GM12864 (cell line): ENCODE measurements at regions not wholly inside any gene's neighbourhood (a gene's known extent, or its start where the extent isn't known, plus 50 kb on each side); places are given as distances from the start of the nearest gene placed in this dataset.

Source experiments
- DNase-seq: peaks from one replicate; pipeline ENCODE4 v3.0.0-alpha.2; 2011; ENCODE audit warnings: low read depth
- H3K4me3 ChIP-seq: 2 replicates; pipeline ENCODE4 v1.5.1; 2011; ENCODE audit warnings: mild to moderate bottlenecking, low read depth, low read length, control low read depth
- CTCF ChIP-seq: IDR thresholded peaks from 2 replicates; pipeline ENCODE4 v1.5.1; 2011; ENCODE audit warnings: low read depth, mild to moderate bottlenecking, moderate library complexity, low read length, control low read depth, inconsistent platforms; ENCODE audit errors: missing control alignments

DNA sequence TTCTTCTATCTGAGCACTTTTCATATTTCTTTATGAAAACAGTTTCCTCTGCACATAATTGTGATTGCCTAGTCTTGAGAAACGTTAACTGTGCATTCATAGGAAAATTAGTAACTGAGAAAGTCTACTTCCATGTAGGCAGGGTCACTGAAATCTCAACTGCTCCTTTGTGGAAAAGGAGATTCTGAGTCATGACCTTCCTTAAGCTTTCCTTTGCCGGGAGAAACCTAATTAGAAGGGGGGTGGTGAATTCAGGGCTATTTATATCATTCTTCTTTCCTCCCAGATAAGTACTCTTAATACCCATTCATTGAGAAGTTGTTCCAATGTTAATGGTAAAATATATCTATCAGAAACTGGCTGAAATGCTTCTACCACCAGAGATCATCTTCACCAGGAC lies 751.0 kb upstream of the TMEM132C start:
- H3K4me3 ChIP-seq: no peak overlapping the region
- TF ChIP-seq CTCF: no peak
- DNase-seq: no peak

DNA sequence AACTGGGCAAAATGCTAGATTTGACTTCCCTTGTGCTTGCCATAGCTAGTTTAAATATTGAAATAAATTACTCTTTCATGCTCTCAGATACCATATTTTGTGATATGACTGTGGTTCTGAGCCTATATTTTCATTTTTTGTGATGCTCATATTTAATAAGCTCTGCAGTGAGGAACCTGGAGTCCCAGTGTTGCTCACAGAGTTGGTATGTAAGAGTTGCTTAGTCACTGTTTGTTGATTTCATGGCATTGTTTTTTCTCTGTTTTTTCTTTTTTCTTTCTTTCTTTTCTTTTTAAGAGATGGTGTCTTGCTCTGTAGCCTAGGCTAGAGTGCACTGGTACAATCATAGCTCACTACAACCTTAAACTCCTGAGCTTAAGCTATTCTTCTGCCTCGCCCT lies 750.5 kb upstream of the TMEM132C start:
- no peak overlapping the region for H3K4me3 ChIP-seq
- TF ChIP-seq CTCF: no peak
- DNase-seq: no peak

DNA sequence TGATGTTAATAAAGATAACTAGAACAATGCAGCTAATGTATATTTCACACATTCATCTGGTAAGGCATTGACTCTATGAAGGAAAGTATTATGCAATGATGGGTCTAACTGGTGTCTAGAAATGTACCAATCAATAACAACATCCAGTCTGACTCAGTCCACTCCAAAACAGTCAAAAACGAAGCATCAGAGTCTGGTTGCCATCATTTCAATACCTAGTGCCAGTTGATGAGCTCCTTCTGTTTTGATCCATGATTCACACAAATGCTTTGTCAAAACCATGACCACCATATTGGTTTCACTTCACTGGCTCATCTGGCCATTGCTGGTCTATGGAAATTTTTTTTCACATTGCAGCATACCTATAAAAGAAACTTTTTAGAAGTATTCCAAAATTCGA lies 747.2 kb upstream of the TMEM132C start:
- no peak for TF ChIP-seq CTCF
- no peak overlapping the region for H3K4me3 ChIP-seq
- DNase-seq: no peak

DNA sequence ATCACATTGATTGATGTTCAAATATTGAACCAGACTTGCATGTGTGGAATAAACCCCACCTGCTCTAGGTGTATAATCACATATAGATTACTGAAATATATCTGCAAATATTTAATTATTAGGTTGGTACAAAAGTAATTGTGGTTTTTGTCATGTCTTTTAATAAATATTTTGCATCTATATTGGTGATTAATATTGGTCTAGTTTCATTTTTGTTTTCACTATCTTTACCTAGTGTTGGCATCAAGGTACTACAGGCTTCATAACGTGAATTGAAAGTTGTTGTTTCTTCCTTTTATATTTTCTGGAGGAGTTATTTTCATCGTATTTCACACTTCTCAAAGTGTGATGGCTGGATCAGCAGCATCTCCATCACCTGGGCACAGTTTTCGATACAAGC lies 740.0 kb upstream of the TMEM132C start:
- no peak for DNase-seq
- no peak for TF ChIP-seq CTCF
- no peak overlapping the region for H3K4me3 ChIP-seq

DNA sequence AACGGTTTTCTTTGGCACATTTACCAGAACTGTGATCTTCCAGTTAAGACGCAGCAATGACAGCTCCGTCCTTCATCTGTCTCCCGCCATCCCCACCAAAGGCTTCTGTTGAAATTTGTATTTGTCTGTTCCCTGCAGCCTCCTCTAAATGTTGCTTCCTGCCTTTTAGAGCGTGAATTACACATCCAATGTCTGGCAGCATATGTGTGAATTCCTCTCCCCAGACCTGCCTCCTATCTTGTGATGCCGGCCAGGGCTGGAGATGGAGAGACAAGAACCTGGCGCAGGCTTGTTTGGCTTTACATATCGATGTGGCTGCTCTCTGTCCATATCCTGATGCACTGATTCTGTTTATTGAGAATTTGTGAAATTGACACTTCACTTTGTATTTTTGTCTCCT lies 738.4 kb upstream of the TMEM132C start:
- no peak overlapping the region for H3K4me3 ChIP-seq
- TF ChIP-seq CTCF: no peak
- no peak for DNase-seq

DNA sequence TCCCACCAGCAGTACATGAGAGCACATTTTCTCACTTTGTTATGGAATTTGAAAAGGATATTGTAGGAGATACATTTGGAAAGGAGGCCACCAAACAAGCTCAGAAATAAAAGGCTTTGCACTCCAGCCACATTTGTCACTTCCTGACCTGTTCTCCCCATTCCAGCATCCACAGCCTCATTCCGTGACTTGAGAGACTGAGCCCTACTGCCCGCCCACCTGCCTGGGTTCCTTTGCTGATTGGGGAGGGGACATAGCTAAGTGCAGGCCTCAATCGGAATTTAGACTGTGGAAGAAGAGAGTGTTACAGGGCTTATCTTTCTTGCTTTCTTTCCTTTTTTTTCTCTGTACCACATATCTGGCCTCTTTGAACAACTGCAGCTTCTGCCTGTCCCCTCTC lies 735.4 kb upstream of the TMEM132C start:
- TF ChIP-seq CTCF: no peak
- no peak overlapping the region for H3K4me3 ChIP-seq
- DNase-seq: no peak

- H3K4me3 ChIP-seq: no peak overlapping the region
- DNase-seq: no peak
- TF ChIP-seq CTCF: no peak
Measured at GRCh38 chr12:127533353-127533752, 733.6 kb upstream of the TMEM132C start.
